Right ventricle myocardium superior (tissue), 1 donor: ENCODE measurements at regions not wholly inside any gene's neighbourhood (a gene's known extent, or its start where the extent isn't known, plus 50 kb on each side); places are given as distances from the start of the nearest gene placed in this dataset.

Experiments
- ATAC-seq: fragments of 200-7000 bp; cut with Tn5 transposase; one replicate; pipeline ENCODE4 v1.9.1; 2020; ENCODE audit warnings: mild to moderate bottlenecking; ENCODE audit not compliant: poor library complexity
- DNase-seq: peaks from one replicate; pipeline ENCODE4 v3.0.0-alpha.2; 2020
- intact Hi-C: fragments of 100-400 bp; cut with DNase I; formaldehyde crosslinking; loops from one replicate; pipeline ENCODE4 v1.11.2; 2022
- donor health status: DM: no; HTN: yes; CAD: no; lungs with severe emphysema.

GRCh38 chr13:99894840-99895443 lies 76.6 kb downstream of the ZIC5 start:
- ATAC-seq (no peak), DNase-seq (no peak)
- intact Hi-C loops, result no loop called here

- no peak for DNase-seq
- intact Hi-C loops, result no loop called here
- no peak for ATAC-seq
These were observed 77.3 kb downstream of the ZIC5 start for GRCh38 chr13:99894105-99894839.

- intact Hi-C loops, result no loop called here
- ATAC-seq, result no peak
- DNase-seq, result no peak
These were observed 78.0 kb downstream of the ZIC5 start for GRCh38 chr13:99893567-99893966.

- ATAC-seq, result no peak
- DNase-seq, result no peak
- intact Hi-C loops, result no loop called here
These were observed 78.6 kb downstream of the ZIC5 start for GRCh38 chr13:99892866-99893504.

- intact Hi-C loops, result no loop called here
- no peak for DNase-seq
- no peak for ATAC-seq
These were observed 79.4 kb downstream of the ZIC5 start for GRCh38 chr13:99892196-99892613.

GRCh38 chr13:99886706-99887105 lies 84.9 kb downstream of the ZIC5 start:
- intact Hi-C loops, result no loop called here
- DNase-seq (no peak), ATAC-seq (no peak)

GRCh38 chr13:99884913-99885312 lies 86.7 kb downstream of the ZIC5 start:
- intact Hi-C loops, result no loop called here

GRCh38 chr13:99883805-99884204 lies 87.8 kb downstream of the ZIC5 start:
- intact Hi-C loops, result no loop called here
- DNase-seq (no peak), ATAC-seq (no peak)

More at GRCh38 chr13:99884913-99885312, 86.7 kb downstream of the ZIC5 start:
- DNase-seq (no peak), ATAC-seq (no peak)

- ATAC-seq, result no peak
- intact Hi-C loops, result no loop called here
These were observed 92.5 kb downstream of the ZIC5 start for GRCh38 chr13:99878921-99879610.

GRCh38 chr13:99876651-99877050 lies 94.9 kb downstream of the ZIC5 start:
- intact Hi-C loops, result no loop called here
- no peak for DNase-seq
- ATAC-seq, result no peak

More at GRCh38 chr13:99878921-99879610, 92.5 kb downstream of the ZIC5 start:
- no peak for DNase-seq

- ATAC-seq, result no peak
- no peak for DNase-seq
- intact Hi-C loops, result no loop called here
These were observed 96.2 kb downstream of the ZIC5 start for GRCh38 chr13:99875391-99875790.

GRCh38 chr13:99873832-99874430 lies 97.6 kb downstream of the ZIC5 start:
- DNase-seq, result no peak
- ATAC-seq, result no peak
- intact Hi-C loops, result no loop called here

- ATAC-seq (no peak), DNase-seq (no peak)
- intact Hi-C loops, result no loop called here
These were observed 98.4 kb downstream of the ZIC5 start for GRCh38 chr13:99873141-99873540.

GRCh38 chr13:99871249-99871898 lies 100.2 kb downstream of the ZIC5 start:
- intact Hi-C loops, result no loop called here
- no peak for ATAC-seq
- no peak for DNase-seq

GRCh38 chr13:99870541-99870940 lies 101.0 kb downstream of the ZIC5 start:
- intact Hi-C loops, result no loop called here
- ATAC-seq, result no peak

GRCh38 chr13:99869830-99870229 lies 101.7 kb downstream of the ZIC5 start:
- ATAC-seq (no peak), DNase-seq (no peak)
- intact Hi-C loops, result no loop called here

More at GRCh38 chr13:99870541-99870940, 101.0 kb downstream of the ZIC5 start:
- DNase-seq, result no peak

- ATAC-seq (no peak), DNase-seq (no peak)
- intact Hi-C loops, result no loop called here
These were observed 102.8 kb downstream of the ZIC5 start for GRCh38 chr13:99868767-99869166.

- no peak for ATAC-seq
- intact Hi-C loops, result no loop called here
- no peak for DNase-seq
These were observed 103.9 kb downstream of the ZIC5 start for GRCh38 chr13:99867535-99868257.
